RWPE2 (cell line): ENCODE measurements at regions not wholly inside any gene's neighbourhood (a gene's known extent, or its start where the extent isn't known, plus 50 kb on each side); places are given as distances from the start of the nearest gene placed in this dataset.

Source experiments
- ATAC-seq: fragments of 200-7000 bp; cut with Tn5 transposase; 3 replicates; pipeline ENCODE4 v1.9.1; 2021; ENCODE audit warnings: low read depth
- DNase-seq: peaks from one replicate; pipeline ENCODE4 v3.0.0-alpha.2; 2020; ENCODE audit warnings: low spot score
- H3K27ac ChIP-seq: fragments of 450-650 bp; 2 replicates; pipeline ENCODE4 v1.5.1; 2017; ENCODE audit warnings: mild to moderate bottlenecking; ENCODE audit not compliant: poor library complexity, severe bottlenecking
- H3K27me3 ChIP-seq: fragments of 250-450 bp; sonication (Bioruptor Pico); 2 replicates; pipeline ENCODE4 v1.5.1; 2021; ENCODE audit warnings: mild to moderate bottlenecking, moderate library complexity; ENCODE audit not compliant: insufficient read depth, poor library complexity, severe bottlenecking
- H3K36me3 ChIP-seq: fragments of 250-450 bp; sonication (Bioruptor Pico); 2 replicates; pipeline ENCODE4 v1.5.1; 2020; ENCODE audit warnings: low read depth, mild to moderate bottlenecking, moderate library complexity
- H3K4me1 ChIP-seq: fragments of 250-450 bp; sonication (Bioruptor Pico); 2 replicates; pipeline ENCODE4 v1.5.1; 2021; ENCODE audit warnings: mild to moderate bottlenecking, moderate library complexity; ENCODE audit not compliant: insufficient read depth, poor library complexity, severe bottlenecking
- H3K4me3 ChIP-seq: fragments of 250-450 bp; sonication (Bioruptor Pico); 2 replicates; pipeline ENCODE4 v1.5.1; 2021; ENCODE audit warnings: mild to moderate bottlenecking, moderate library complexity; ENCODE audit not compliant: severe bottlenecking
- H3K9me3 ChIP-seq: fragments of 250-450 bp; sonication (Bioruptor Pico); 2 replicates; pipeline ENCODE4 v1.5.1; 2021; ENCODE audit warnings: mild to moderate bottlenecking, moderate library complexity; ENCODE audit not compliant: severe bottlenecking
- CTCF ChIP-seq: fragments of 450-650 bp; IDR thresholded peaks from one replicate; pipeline ENCODE4 v1.5.1; 2017; ENCODE audit warnings: mild to moderate bottlenecking, moderate library complexity; ENCODE audit not compliant: poor library complexity, severe bottlenecking

DNA sequence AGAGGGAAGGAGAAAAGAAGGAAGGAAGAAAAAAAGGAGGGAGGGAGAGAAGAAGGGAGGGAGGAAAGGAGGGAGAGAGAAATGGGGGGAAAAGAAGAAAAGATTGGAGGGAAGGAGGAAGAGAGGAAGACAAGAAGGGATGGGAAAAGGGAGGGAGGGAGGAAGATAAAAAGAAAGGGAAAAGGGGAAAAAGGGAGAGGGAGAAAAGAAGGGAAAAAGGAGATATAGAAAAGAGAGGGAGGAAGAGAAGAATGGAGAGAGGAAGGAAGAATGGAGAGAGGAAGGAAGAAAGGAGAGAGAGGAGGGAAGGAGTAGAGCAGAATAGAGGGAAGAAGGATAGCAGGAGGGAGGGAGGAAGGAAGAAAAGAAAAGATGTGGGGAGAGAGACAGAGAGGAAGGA is 334.6 kb downstream of the TSHZ3 start:
- H3K36me3 ChIP-seq = no peaks in the 10 kb centered on the region
- H3K9me3 ChIP-seq = no peaks in the 10 kb centered on the region
- DNase-seq (no peak), ATAC-seq (no peak)
- no peak for TF ChIP-seq CTCF
- no peaks in the 10 kb centered on the region for H3K4me1 ChIP-seq
- no peaks in the 10 kb centered on the region for H3K27me3 ChIP-seq
- no peak overlapping the region for H3K4me3 ChIP-seq
- H3K27ac ChIP-seq = no peak overlapping the region

GRCh38 chr19:31013384-31014020 is 335.7 kb downstream of the TSHZ3 start:
- TF ChIP-seq CTCF = no peak
- ATAC-seq (no peak), DNase-seq (no peak)
- H3K9me3 ChIP-seq = no peaks in the 10 kb centered on the region
- H3K36me3 ChIP-seq = no peaks in the 10 kb centered on the region
- no peak overlapping the region for H3K4me3 ChIP-seq
- no peak overlapping the region for H3K27ac ChIP-seq
- H3K27me3 ChIP-seq = no peaks in the 10 kb centered on the region
- no peaks in the 10 kb centered on the region for H3K4me1 ChIP-seq

- no peaks in the 10 kb centered on the region for H3K36me3 ChIP-seq
- ATAC-seq = no peak
- H3K9me3 ChIP-seq = no peaks in the 10 kb centered on the region
- no peak overlapping the region for H3K27ac ChIP-seq
- no peak overlapping the region for H3K4me3 ChIP-seq
- no peaks in the 10 kb centered on the region for H3K4me1 ChIP-seq
- peaks cover 10% of the 10 kb centered on the region for H3K27me3 ChIP-seq
- DNase-seq = no peak
- no peak for TF ChIP-seq CTCF
Observed at GRCh38 chr19:31002518-31003244, 346.6 kb downstream of the TSHZ3 start.

DNA sequence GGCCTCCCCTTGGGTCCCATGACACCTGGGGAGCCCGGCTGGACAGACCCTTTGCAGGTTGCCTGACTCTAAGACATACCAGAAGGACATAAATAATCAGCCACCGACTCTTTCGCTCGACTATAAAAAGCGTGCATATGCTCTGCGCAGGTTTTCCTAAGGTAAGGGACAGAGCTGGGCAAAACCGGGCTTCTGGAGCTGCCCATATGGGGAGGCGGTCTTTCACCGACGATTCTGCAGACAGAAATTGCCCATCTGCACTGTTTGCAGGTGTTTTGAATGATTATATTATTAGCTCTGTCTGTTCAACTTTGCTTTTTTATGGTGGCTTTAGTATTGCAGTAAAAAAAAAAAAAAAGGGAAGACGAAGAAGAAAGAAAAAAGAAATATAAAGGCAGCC is 347.2 kb downstream of the TSHZ3 start:
- Histone ChIP-seq H3K9me3 (no peaks in the 10 kb centered on the region), H3K4me1 (no peaks in the 10 kb centered on the region), H3K4me3 (no peak overlapping the region), H3K36me3 (no peaks in the 10 kb centered on the region), H3K27me3 (peaks cover 10% of the 10 kb centered on the region), H3K27ac (no peak overlapping the region)
- DNase-seq (no peak), ATAC-seq (no peak)
- TF ChIP-seq CTCF = no peak

DNA sequence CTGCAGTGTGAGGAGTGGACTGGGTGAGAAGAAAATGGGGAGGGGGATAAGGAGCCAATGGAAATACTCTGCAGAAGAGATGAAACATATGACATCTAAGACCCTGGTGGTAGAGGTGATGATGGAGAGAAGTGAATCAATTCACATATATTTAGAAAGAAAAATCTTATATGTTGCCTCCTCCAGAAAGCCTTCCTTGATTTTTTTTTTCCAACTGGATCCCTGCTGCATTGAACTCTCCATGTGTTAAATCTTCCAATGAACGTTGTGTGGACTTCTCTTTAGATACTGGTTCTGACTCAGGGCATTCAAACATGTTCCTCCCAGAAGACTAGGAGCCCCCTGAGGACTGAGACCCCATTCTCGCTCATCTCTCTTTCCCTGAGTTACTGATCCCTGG is 348.3 kb downstream of the TSHZ3 start:
- no peak overlapping the region for H3K27ac ChIP-seq
- DNase-seq (no peak), ATAC-seq (no peak)
- no peaks in the 10 kb centered on the region for H3K9me3 ChIP-seq
- no peaks in the 10 kb centered on the region for H3K36me3 ChIP-seq
- H3K4me3 ChIP-seq = no peak overlapping the region
- no peaks in the 10 kb centered on the region for H3K4me1 ChIP-seq
- H3K27me3 ChIP-seq = peaks cover 10% of the 10 kb centered on the region
- no peak for TF ChIP-seq CTCF
